ENCODE measurements at regions not wholly inside any gene's neighbourhood (a gene's known extent, or its start where the extent isn't known, plus 50 kb on each side); places are given as distances from the start of the nearest gene placed in this dataset.

DNA sequence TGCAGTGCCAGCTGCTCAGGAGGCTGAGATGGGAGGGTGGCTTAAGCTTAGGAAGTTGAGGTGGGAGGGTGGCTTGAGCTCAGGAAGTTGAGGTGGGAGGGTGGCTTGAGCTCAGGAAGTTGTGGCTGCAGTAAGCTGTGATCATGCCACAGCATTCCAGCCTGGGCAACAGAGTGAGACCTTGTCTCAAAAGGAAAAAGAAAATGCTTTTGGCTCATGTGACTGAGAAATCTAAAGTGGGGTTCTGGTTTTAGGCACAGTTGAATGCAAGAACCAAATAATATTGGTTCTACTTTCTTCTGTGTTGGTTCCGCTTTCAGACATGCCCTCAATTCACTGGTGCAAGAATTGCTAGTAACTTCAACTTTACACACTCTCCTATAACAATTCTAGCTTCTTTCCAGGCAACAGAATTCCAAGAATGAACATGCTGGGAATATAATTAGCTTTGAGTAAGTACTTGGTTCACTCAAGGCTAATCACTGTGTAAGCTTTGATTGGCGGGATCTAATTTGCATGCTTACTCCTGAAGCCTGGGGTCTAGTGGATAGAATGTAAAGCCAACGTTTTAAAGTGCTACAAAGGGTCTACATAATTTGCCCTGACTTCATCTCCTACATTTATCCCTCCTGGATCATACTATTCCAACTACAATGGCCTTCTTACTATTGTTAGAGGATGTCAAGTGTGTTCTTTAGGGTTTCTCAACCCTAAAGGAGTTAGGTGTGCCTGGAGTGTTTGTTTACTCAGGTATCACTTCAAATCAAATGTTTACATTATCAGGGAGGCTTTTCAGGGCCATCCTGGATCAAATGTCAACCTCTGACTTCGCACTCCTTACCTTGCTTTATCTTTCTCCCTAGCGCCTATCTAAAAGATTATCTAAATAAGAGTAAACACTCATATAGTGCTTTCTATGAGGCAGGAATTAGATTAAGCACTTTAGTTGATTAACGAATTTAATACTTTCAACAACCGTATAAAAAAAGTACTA lies 115.1 kb downstream of the SLC16A1 start:
- TF ChIP-seq RXRA (IDR thresholded peaks at IDR 0.05) (no peak), TAF1 (conservative IDR thresholded peaks at IDR 0.05) (no peak), GABPA (IDR thresholded peaks at IDR 0.05 in 1 of 2, conservative IDR thresholded peaks at IDR 0.05 in 1 of 2) (no peak)
- TF ChIP-seq, protein P1, sequence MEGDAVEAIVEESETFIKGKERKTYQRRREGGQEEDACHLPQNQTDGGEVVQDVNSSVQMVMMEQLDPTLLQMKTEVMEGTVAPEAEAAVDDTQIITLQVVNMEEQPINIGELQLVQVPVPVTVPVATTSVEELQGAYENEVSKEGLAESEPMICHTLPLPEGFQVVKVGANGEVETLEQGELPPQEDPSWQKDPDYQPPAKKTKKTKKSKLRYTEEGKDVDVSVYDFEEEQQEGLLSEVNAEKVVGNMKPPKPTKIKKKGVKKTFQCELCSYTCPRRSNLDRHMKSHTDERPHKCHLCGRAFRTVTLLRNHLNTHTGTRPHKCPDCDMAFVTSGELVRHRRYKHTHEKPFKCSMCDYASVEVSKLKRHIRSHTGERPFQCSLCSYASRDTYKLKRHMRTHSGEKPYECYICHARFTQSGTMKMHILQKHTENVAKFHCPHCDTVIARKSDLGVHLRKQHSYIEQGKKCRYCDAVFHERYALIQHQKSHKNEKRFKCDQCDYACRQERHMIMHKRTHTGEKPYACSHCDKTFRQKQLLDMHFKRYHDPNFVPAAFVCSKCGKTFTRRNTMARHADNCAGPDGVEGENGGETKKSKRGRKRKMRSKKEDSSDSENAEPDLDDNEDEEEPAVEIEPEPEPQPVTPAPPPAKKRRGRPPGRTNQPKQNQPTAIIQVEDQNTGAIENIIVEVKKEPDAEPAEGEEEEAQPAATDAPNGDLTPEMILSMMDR (IDR thresholded peaks at IDR 0.05; ENCODE audit: low read depth, low read length, missing input control): no peak
